ENCODE measurements at regions not wholly inside any gene's neighbourhood (a gene's known extent, or its start where the extent isn't known, plus 50 kb on each side); places are given as distances from the start of the nearest gene placed in this dataset.
"Not testable (repeated sequence)": the region's sequence is repeated elsewhere in the genome, so short reads cannot be mapped to it uniquely, and the experiment has no call there.

- intact Hi-C loops (cut with DNase I), result loop anchor here (5.0 kb wide), 2 partner anchors 69 to 84 kb away; no protein-coding TSS in a partner anchor
- no peaks in the 10 kb centered on the region for H3K27me3 ChIP-seq (ENCODE audit: insufficient read depth in 3 of 3, low read length in 2 of 3)
- ATAC-seq (peak; percentile 92 to 94 (median 93)), DNase-seq (peak; percentile 99 to 100)
- H3K36me3 ChIP-seq (ENCODE audit: insufficient read depth in 1 of 2, low read depth in 1 of 2), result no peaks in the 10 kb centered on the region
- no peak for TF ChIP-seq CTCF (IDR thresholded peaks at IDR 0.05)
- WGBS, 3 donors, result 1% methylated on average over 47 to 84 of the region's 84 CpGs
- H3K9me3 ChIP-seq, result no peaks in the 10 kb centered on the region
- H3K4me1 ChIP-seq, result peaks cover 26% of the 10 kb centered on the region
- H3K4me3 ChIP-seq, result peak overlapping the region; percentile 80
- peak overlapping the region; percentile 99 for H3K27ac ChIP-seq
These were observed 207.1 kb downstream of the C9orf50 start for GRCh38 chr9:129413537-129414376.

GRCh38 chr9:129412814-129413536 is 207.9 kb downstream of the C9orf50 start:
- Histone ChIP-seq H3K4me3 (peak overlapping the region; percentile 80), H3K4me1 (peaks cover 28% of the 10 kb centered on the region), H3K9me3 (no peaks in the 10 kb centered on the region), H3K27ac (peak overlapping the region; percentile 99), H3K27me3 (ENCODE audit: insufficient read depth in 3 of 3, low read length in 2 of 3) (no peaks in the 10 kb centered on the region), H3K36me3 (ENCODE audit: insufficient read depth in 1 of 2, low read depth in 1 of 2) (no peaks in the 10 kb centered on the region)
- intact Hi-C loops (cut with DNase I), result loop anchor here (5.0 kb wide), 2 partner anchors 69 to 84 kb away; no protein-coding TSS in a partner anchor
- ATAC-seq, result peak; percentile 14 to 26 (median 17)
- DNase-seq, result peak; percentile 62 to 78
- TF ChIP-seq CTCF (IDR thresholded peaks at IDR 0.05), result peak; percentile 11
- 4 to 6% (median 6%) methylated on average over 33 to 49 of the region's 49 CpGs for WGBS, 3 donors

- Histone ChIP-seq H3K27ac (peak overlapping the region; percentile 99), H3K4me3 (peak overlapping the region; percentile 80), H3K4me1 (peaks cover 28% of the 10 kb centered on the region)
- ATAC-seq; H3K36me3 ChIP-seq (ENCODE audit: insufficient read depth in 1 of 2, low read depth in 1 of 2); H3K9me3 ChIP-seq; H3K27me3 ChIP-seq (ENCODE audit: insufficient read depth in 3 of 3, low read length in 2 of 3): not testable (repeated sequence)
- 87 to 92% (median 88%) methylated on average over 11 of the region's 11 CpGs for WGBS, 3 donors
- intact Hi-C loops (cut with DNase I), result loop anchor here (5.0 kb wide), 2 partner anchors 70 to 85 kb away; no protein-coding TSS in a partner anchor
- DNase-seq, result peak in 1 of 2 donors; percentile 5
These were observed 208.6 kb downstream of the C9orf50 start for GRCh38 chr9:129412176-129412813.

GRCh38 chr9:129411501-129412175 is 209.3 kb downstream of the C9orf50 start:
- no peak for ATAC-seq
- H3K27ac ChIP-seq, result no peak overlapping the region
- H3K4me1 ChIP-seq, result peaks cover 28% of the 10 kb centered on the region
- H3K9me3 ChIP-seq, result no peaks in the 10 kb centered on the region
- TF ChIP-seq CTCF (IDR thresholded peaks at IDR 0.05), result no peak
- WGBS, 3 donors, result 94 to 98% (median 97%) methylated on average over 19 of the region's 19 CpGs
- H3K36me3 ChIP-seq (ENCODE audit: insufficient read depth in 1 of 2, low read depth in 1 of 2), result no peaks in the 10 kb centered on the region
- DNase-seq, result peak; percentile 9 to 38
- intact Hi-C loops (cut with DNase I), result loop anchor here (5.0 kb wide), 2 partner anchors 71 to 86 kb away; no protein-coding TSS in a partner anchor
- no peak overlapping the region for H3K4me3 ChIP-seq
- no peaks in the 10 kb centered on the region for H3K27me3 ChIP-seq (ENCODE audit: insufficient read depth in 3 of 3, low read length in 2 of 3)

All from psoas muscle (tissue), 7 donors.